ENCODE measurements at regions not wholly inside any gene's neighbourhood (a gene's known extent, or its start where the extent isn't known, plus 50 kb on each side); places are given as distances from the start of the nearest gene placed in this dataset.

GRCh38 chr11:122022646-122023045 lies 93.4 kb downstream of the BLID start:
- TF ChIP-seq CTCF (IDR thresholded peaks at IDR 0.05): no peak
- no peak for TF ChIP-seq POLR2A (IDR thresholded peaks at IDR 0.05)

Measured in testis (tissue), 2 donors.